ENCODE measurements at regions not wholly inside any gene's neighbourhood (a gene's known extent, or its start where the extent isn't known, plus 50 kb on each side); places are given as distances from the start of the nearest gene placed in this dataset.

DNA sequence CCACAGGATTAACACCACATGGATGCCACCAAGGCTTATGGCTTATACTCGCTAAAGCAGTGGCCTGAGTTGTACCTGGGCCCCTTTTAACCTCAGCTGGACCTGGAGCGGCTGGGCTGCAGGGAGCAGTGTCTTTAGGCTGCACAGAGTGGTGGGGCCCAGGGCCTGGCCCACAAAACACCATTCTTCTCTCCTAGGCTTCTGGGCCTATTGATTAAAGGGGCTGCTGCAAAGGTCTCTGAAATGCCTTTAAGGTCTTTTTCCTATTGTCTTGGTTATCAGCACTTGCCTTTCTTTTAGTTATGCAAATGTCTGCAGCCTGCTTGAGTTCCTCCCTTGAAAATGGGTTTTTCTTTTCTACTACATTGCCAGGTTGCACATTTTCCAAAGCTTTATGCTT is 973.9 kb upstream of the PRR20A start:
- Histone ChIP-seq H3K4me1 (ENCODE audit: insufficient read depth, low read length, poor library complexity, severe bottlenecking) (no peaks in the 10 kb centered on the region), H3K36me3 (ENCODE audit: insufficient read depth, low read length, poor library complexity, severe bottlenecking) (no peaks in the 10 kb centered on the region), H3K9me3 (ENCODE audit: low read depth, low read length, poor library complexity, severe bottlenecking) (no peaks in the 10 kb centered on the region), H3K27me3 (replicated peaks; ENCODE audit: insufficient read depth, low read depth, low read length, poor library complexity) (no peaks in the 10 kb centered on the region), H3K4me3 (ENCODE audit: low read depth, low read length, poor library complexity, severe bottlenecking) (no peak overlapping the region), H3K27ac (ENCODE audit: low read depth, low read length, poor library complexity, severe bottlenecking) (no peak overlapping the region)
- DNase-seq (ENCODE audit: low spot score) = no peak
- POLR2A ChIA-PET (ENCODE audit: low non-redundant PET) = no interaction called here
- BruUV-seq (replicated peaks) = no TSS peak
- intact Hi-C loops (cut with micrococcal nuclease; ENCODE audit: unreplicated experiment) = no loop called here
- TF ChIP-seq, protein P1, sequence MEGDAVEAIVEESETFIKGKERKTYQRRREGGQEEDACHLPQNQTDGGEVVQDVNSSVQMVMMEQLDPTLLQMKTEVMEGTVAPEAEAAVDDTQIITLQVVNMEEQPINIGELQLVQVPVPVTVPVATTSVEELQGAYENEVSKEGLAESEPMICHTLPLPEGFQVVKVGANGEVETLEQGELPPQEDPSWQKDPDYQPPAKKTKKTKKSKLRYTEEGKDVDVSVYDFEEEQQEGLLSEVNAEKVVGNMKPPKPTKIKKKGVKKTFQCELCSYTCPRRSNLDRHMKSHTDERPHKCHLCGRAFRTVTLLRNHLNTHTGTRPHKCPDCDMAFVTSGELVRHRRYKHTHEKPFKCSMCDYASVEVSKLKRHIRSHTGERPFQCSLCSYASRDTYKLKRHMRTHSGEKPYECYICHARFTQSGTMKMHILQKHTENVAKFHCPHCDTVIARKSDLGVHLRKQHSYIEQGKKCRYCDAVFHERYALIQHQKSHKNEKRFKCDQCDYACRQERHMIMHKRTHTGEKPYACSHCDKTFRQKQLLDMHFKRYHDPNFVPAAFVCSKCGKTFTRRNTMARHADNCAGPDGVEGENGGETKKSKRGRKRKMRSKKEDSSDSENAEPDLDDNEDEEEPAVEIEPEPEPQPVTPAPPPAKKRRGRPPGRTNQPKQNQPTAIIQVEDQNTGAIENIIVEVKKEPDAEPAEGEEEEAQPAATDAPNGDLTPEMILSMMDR (conservative IDR thresholded peaks at IDR 0.05; ENCODE audit: low read depth, low read length) = no peak
- TF ChIP-seq EZH2 (IDR thresholded peaks at IDR 0.05; ENCODE audit: borderline replicate concordance, low read depth, low read length, poor library complexity, severe bottlenecking) = no peak
- CTCF ChIA-PET = no interaction called here

DNA sequence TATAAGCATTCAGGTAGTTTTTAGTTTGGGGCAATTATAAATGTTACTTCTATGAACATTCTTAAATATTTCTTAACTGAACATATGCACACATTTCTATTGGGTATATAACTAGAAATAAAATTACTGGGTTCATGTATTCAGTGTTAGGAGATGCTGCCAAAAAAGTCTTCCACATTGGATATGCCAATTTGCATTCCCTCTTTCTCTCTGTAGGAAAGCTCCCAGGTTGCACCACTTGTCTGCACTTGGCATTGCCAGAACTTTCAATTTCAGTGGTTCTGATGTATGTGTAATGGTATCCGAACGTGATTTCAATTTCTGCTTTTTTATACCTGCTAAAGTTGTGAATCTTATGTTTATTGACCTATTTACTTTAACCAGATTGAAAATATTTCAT is 972.1 kb upstream of the PRR20A start:
- no peak overlapping the region for H3K4me3 ChIP-seq (ENCODE audit: low read depth, low read length, poor library complexity, severe bottlenecking)
- ChIA-PET CTCF (no interaction called here), POLR2A (ENCODE audit: low non-redundant PET) (no interaction called here)
- TF ChIP-seq, protein P1 (conservative IDR thresholded peaks at IDR 0.05; ENCODE audit: low read depth, low read length) = no peak
- TF ChIP-seq EZH2 (IDR thresholded peaks at IDR 0.05; ENCODE audit: borderline replicate concordance, low read depth, low read length, poor library complexity, severe bottlenecking) = no peak
- H3K9me3 ChIP-seq (ENCODE audit: low read depth, low read length, poor library complexity, severe bottlenecking) = no peaks in the 10 kb centered on the region
- DNase-seq (ENCODE audit: low spot score) = no peak
- H3K27me3 ChIP-seq (replicated peaks; ENCODE audit: insufficient read depth, low read depth, low read length, poor library complexity) = no peaks in the 10 kb centered on the region
- H3K27ac ChIP-seq (ENCODE audit: low read depth, low read length, poor library complexity, severe bottlenecking) = no peak overlapping the region
- no peaks in the 10 kb centered on the region for H3K4me1 ChIP-seq (ENCODE audit: insufficient read depth, low read length, poor library complexity, severe bottlenecking)
- H3K36me3 ChIP-seq (ENCODE audit: insufficient read depth, low read length, poor library complexity, severe bottlenecking) = no peaks in the 10 kb centered on the region
- BruUV-seq (replicated peaks) = no TSS peak
- intact Hi-C loops (cut with micrococcal nuclease; ENCODE audit: unreplicated experiment) = no loop called here

DNA sequence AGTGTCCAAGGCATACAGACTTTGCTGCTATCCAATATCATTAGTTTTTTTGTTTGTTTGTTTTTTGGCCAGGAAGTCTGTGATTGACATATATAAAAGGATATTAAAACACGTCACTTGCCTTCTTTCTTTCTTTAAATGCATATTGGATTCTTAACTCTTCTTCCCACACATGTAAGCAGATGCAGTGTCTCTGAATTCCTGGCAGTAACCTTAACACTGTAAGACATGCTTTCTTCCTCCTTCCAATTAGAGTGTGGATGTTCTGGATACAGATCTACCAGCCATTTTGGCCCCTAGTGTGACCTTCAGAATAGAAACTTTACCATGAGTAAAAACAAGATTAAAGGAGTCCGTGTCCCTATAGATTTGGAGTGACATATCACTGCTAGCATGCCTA is 967.4 kb upstream of the PRR20A start:
- no TSS peak for BruUV-seq (replicated peaks)
- ChIA-PET POLR2A (ENCODE audit: low non-redundant PET) (no interaction called here), CTCF (no interaction called here)
- TF ChIP-seq, protein P1 (conservative IDR thresholded peaks at IDR 0.05; ENCODE audit: low read depth, low read length) = no peak
- TF ChIP-seq EZH2 (IDR thresholded peaks at IDR 0.05; ENCODE audit: borderline replicate concordance, low read depth, low read length, poor library complexity, severe bottlenecking) = no peak
- intact Hi-C loops (cut with micrococcal nuclease; ENCODE audit: unreplicated experiment) = no loop called here
- Histone ChIP-seq H3K36me3 (ENCODE audit: insufficient read depth, low read length, poor library complexity, severe bottlenecking) (no peaks in the 10 kb centered on the region), H3K27ac (ENCODE audit: low read depth, low read length, poor library complexity, severe bottlenecking) (no peak overlapping the region), H3K9me3 (ENCODE audit: low read depth, low read length, poor library complexity, severe bottlenecking) (no peaks in the 10 kb centered on the region), H3K27me3 (replicated peaks; ENCODE audit: insufficient read depth, low read depth, low read length, poor library complexity) (no peaks in the 10 kb centered on the region), H3K4me3 (ENCODE audit: low read depth, low read length, poor library complexity, severe bottlenecking) (no peak overlapping the region), H3K4me1 (ENCODE audit: insufficient read depth, low read length, poor library complexity, severe bottlenecking) (no peaks in the 10 kb centered on the region)
- no peak for DNase-seq (ENCODE audit: low spot score)
